Neural progenitor cell (in vitro differentiated cells): ENCODE measurements at regions not wholly inside any gene's neighbourhood (a gene's known extent, or its start where the extent isn't known, plus 50 kb on each side); places are given as distances from the start of the nearest gene placed in this dataset.

Experiments
- DNase-seq: peaks from one replicate; pipeline ENCODE4 v3.0.0-alpha.2; 2016; ENCODE audit warnings: low spot score
- H2AFZ ChIP-seq: fragments of 200-600 bp; sonication (generic); replicated peaks from 2 replicates; pipeline ENCODE4 v1.6.1; 2016; ENCODE audit warnings: antibody characterized with exemption
- H3F3A ChIP-seq: fragments of 200-600 bp; sonication (generic); 2 replicates; pipeline ENCODE4 v1.6.1; 2016; ENCODE audit warnings: antibody characterized with exemption, low read depth
- H3K27ac ChIP-seq: fragments of 200-600 bp; sonication (generic); 2 replicates; pipeline ENCODE4 v1.5.1; 2016; ENCODE audit warnings: mild to moderate bottlenecking
- H3K27me3 ChIP-seq: fragments of 200-600 bp; sonication (generic); 2 replicates; pipeline ENCODE4 v1.6.1; 2016; ENCODE audit warnings: mild to moderate bottlenecking, moderate library complexity
- H3K36me3 ChIP-seq: fragments of 200-600 bp; sonication (generic); 2 replicates; pipeline ENCODE4 v1.5.1; 2016
- H3K4me1 ChIP-seq: fragments of 200-600 bp; sonication (generic); 2 replicates; pipeline ENCODE4 v1.6.1; 2016; ENCODE audit warnings: mixed run types
- H3K4me2 ChIP-seq: fragments of 200-600 bp; sonication (generic); 2 replicates; pipeline ENCODE4 v1.6.1; 2016
- H3K4me3 ChIP-seq: fragments of 200-600 bp; sonication (generic); 2 replicates; pipeline ENCODE4 v1.5.1; 2016
- H3K79me2 ChIP-seq: fragments of 200-600 bp; sonication (generic); 2 replicates; pipeline ENCODE4 v1.6.1; 2016; ENCODE audit warnings: low read depth
- H3K9ac ChIP-seq: fragments of 200-600 bp; sonication (generic); 2 replicates; pipeline ENCODE4 v1.6.1; 2016
- H3K9me3 ChIP-seq: fragments of 200-600 bp; sonication (generic); 2 replicates; pipeline ENCODE4 v1.5.1; 2016; ENCODE audit warnings: low read depth
- H4K20me1 ChIP-seq: fragments of 200-600 bp; sonication (generic); 2 replicates; pipeline ENCODE4 v1.6.1; 2016; ENCODE audit warnings: low read depth
- H3K27ac Mint-ChIP-seq: 3 replicates; pipeline ENCODE4 v1.8.0; 2021; ENCODE audit warnings: mixed read lengths
- H3K27me3 Mint-ChIP-seq: 2 replicates; pipeline ENCODE4 v1.8.0; 2022; ENCODE audit warnings: low read depth, mild to moderate bottlenecking, inconsistent platforms, moderate library complexity, mixed read lengths; ENCODE audit not compliant: insufficient read depth
- H3K36me3 Mint-ChIP-seq: 3 replicates; pipeline ENCODE4 v1.8.0; 2021; ENCODE audit warnings: mixed read lengths
- H3K4me1 Mint-ChIP-seq: 3 replicates; pipeline ENCODE4 v1.8.0; 2021; ENCODE audit warnings: mixed read lengths
- H3K4me3 Mint-ChIP-seq: 3 replicates; pipeline ENCODE4 v1.8.0; 2021; ENCODE audit warnings: mild to moderate bottlenecking, moderate library complexity, mixed read lengths
- H3K9me3 Mint-ChIP-seq: 3 replicates; pipeline ENCODE4 v1.8.0; 2020; ENCODE audit warnings: mixed read lengths
- CTCF ChIP-seq: fragments of 200-600 bp; sonication (generic); IDR thresholded peaks from 2 replicates; pipeline ENCODE4 v1.5.1; 2017; ENCODE audit warnings: antibody characterized with exemption, mild to moderate bottlenecking
- EZH2 ChIP-seq: fragments of 200-600 bp; sonication (generic); IDR thresholded peaks from 2 replicates; pipeline ENCODE4 v1.6.1; 2017; ENCODE audit warnings: antibody characterized with exemption, mild to moderate bottlenecking, moderate library complexity
- EZH2phosphoT487 ChIP-seq: fragments of 200-600 bp; sonication (generic); IDR thresholded peaks from 2 replicates; pipeline ENCODE4 v1.6.1; 2017; ENCODE audit warnings: antibody characterized with exemption

GRCh38 chr5:163877865-163878264 is 372.4 kb downstream of the MAT2B start:
- Mint-ChIP-seq H3K4me1 (no peaks in the 10 kb centered on the region), H3K4me3 (no peak overlapping the region), H3K27me3 (no peaks in the 10 kb centered on the region), H3K27ac (no peak overlapping the region), H3K36me3 (no peaks in the 10 kb centered on the region), H3K9me3 (no peaks in the 10 kb centered on the region)
- Histone ChIP-seq H3K4me1 (no peaks in the 10 kb centered on the region), H3K4me3 (no peak overlapping the region), H2AFZ (no peak overlapping the region), H3K27ac (no peak overlapping the region), H4K20me1 (no peaks in the 10 kb centered on the region), H3K36me3 (no peaks in the 10 kb centered on the region), H3K9ac (no peak overlapping the region), H3F3A (no peaks in the 10 kb centered on the region), H3K79me2 (no peaks in the 10 kb centered on the region), H3K4me2 (no peak overlapping the region), H3K9me3 (no peaks in the 10 kb centered on the region), H3K27me3 (no peaks in the 10 kb centered on the region)
- TF ChIP-seq EZH2, result no peak
- TF ChIP-seq EZH2phosphoT487, result no peak
- TF ChIP-seq CTCF, result no peak
- no peak for DNase-seq

GRCh38 chr5:163878490-163878889 is 373.1 kb downstream of the MAT2B start:
- Histone ChIP-seq H4K20me1 (no peaks in the 10 kb centered on the region), H3F3A (no peaks in the 10 kb centered on the region), H3K4me2 (no peak overlapping the region), H3K4me3 (no peak overlapping the region), H3K36me3 (no peaks in the 10 kb centered on the region), H3K79me2 (no peaks in the 10 kb centered on the region), H3K9me3 (no peaks in the 10 kb centered on the region), H3K27ac (no peak overlapping the region), H3K27me3 (no peaks in the 10 kb centered on the region), H2AFZ (no peak overlapping the region), H3K4me1 (no peaks in the 10 kb centered on the region), H3K9ac (no peak overlapping the region)
- no peak for DNase-seq
- Mint-ChIP-seq H3K4me3 (no peak overlapping the region), H3K36me3 (no peaks in the 10 kb centered on the region), H3K4me1 (no peaks in the 10 kb centered on the region), H3K27me3 (no peaks in the 10 kb centered on the region), H3K9me3 (no peaks in the 10 kb centered on the region), H3K27ac (no peak overlapping the region)
- TF ChIP-seq EZH2phosphoT487 (no peak), EZH2 (no peak), CTCF (no peak)

GRCh38 chr5:163880302-163880701 is 374.9 kb downstream of the MAT2B start:
- Histone ChIP-seq H3K27me3 (no peaks in the 10 kb centered on the region), H3K4me1 (peaks cover 8% of the 10 kb centered on the region), H3K79me2 (no peaks in the 10 kb centered on the region), H3K4me3 (no peak overlapping the region), H3F3A (no peaks in the 10 kb centered on the region), H3K9me3 (no peaks in the 10 kb centered on the region), H3K27ac (no peak overlapping the region), H3K4me2 (no peak overlapping the region), H4K20me1 (no peaks in the 10 kb centered on the region), H3K36me3 (no peaks in the 10 kb centered on the region), H3K9ac (no peak overlapping the region), H2AFZ (no peak overlapping the region)
- no peak for DNase-seq
- H3K4me3 Mint-ChIP-seq, result no peak overlapping the region
- no peaks in the 10 kb centered on the region for H3K9me3 Mint-ChIP-seq
- H3K27ac Mint-ChIP-seq, result no peak overlapping the region
- peaks cover 10% of the 10 kb centered on the region for H3K4me1 Mint-ChIP-seq
- TF ChIP-seq EZH2, result no peak
- TF ChIP-seq CTCF, result no peak
- TF ChIP-seq EZH2phosphoT487, result no peak
- H3K27me3 Mint-ChIP-seq, result peaks cover 4% of the 10 kb centered on the region
- H3K36me3 Mint-ChIP-seq, result no peaks in the 10 kb centered on the region

- peak; percentile 26 for DNase-seq
- H3K9me3 ChIP-seq, result no peaks in the 10 kb centered on the region
- no peak overlapping the region for H3K9ac ChIP-seq
- H3K4me2 ChIP-seq, result peak overlapping the region; percentile 46
- H3F3A ChIP-seq, result no peaks in the 10 kb centered on the region
- no peaks in the 10 kb centered on the region for H3K36me3 Mint-ChIP-seq
- H3K4me1 ChIP-seq, result peaks cover 10% of the 10 kb centered on the region
- peaks cover 25% of the 10 kb centered on the region for H3K4me1 Mint-ChIP-seq
- H3K4me3 Mint-ChIP-seq, result no peak overlapping the region
- H4K20me1 ChIP-seq, result no peaks in the 10 kb centered on the region
- no peak overlapping the region for H2AFZ ChIP-seq
- TF ChIP-seq EZH2, result no peak
- TF ChIP-seq CTCF, result no peak
- TF ChIP-seq EZH2phosphoT487, result no peak
- H3K4me3 ChIP-seq, result no peak overlapping the region
- H3K79me2 ChIP-seq, result no peaks in the 10 kb centered on the region
- H3K27ac Mint-ChIP-seq, result peak overlapping the region; percentile 22
- no peaks in the 10 kb centered on the region for H3K36me3 ChIP-seq
- no peaks in the 10 kb centered on the region for H3K27me3 ChIP-seq
- no peaks in the 10 kb centered on the region for H3K9me3 Mint-ChIP-seq
- no peak overlapping the region for H3K27ac ChIP-seq
- peaks cover 7% of the 10 kb centered on the region for H3K27me3 Mint-ChIP-seq
These were observed 379.7 kb downstream of the MAT2B start for GRCh38 chr5:163885117-163885516.
